ENCODE measurements at regions not wholly inside any gene's neighbourhood (a gene's known extent, or its start where the extent isn't known, plus 50 kb on each side); places are given as distances from the start of the nearest gene placed in this dataset.

GRCh38 chr9:87427851-87428506 is 69.7 kb upstream of the DAPK1 start:
- no peak for DNase-seq

- no peak for DNase-seq
Measured at GRCh38 chr9:87428659-87429058, 69.0 kb upstream of the DAPK1 start.

GRCh38 chr9:87431837-87432236 is 65.8 kb upstream of the DAPK1 start:
- DNase-seq, result no peak

GRCh38 chr9:87433853-87434252 is 63.8 kb upstream of the DAPK1 start:
- DNase-seq, result no peak

- no peak for DNase-seq
Measured at GRCh38 chr9:87434366-87434765, 63.3 kb upstream of the DAPK1 start.

GRCh38 chr9:87435189-87435880 is 62.3 kb upstream of the DAPK1 start:
- DNase-seq, result no peak

GRCh38 chr9:87436716-87437115 is 61.0 kb upstream of the DAPK1 start:
- DNase-seq, result no peak

GRCh38 chr9:87437966-87438365 is 59.7 kb upstream of the DAPK1 start:
- DNase-seq, result no peak

GRCh38 chr9:87441251-87441650 is 56.4 kb upstream of the DAPK1 start:
- DNase-seq, result no peak

- DNase-seq, result no peak
Measured at GRCh38 chr9:87442451-87442850, 55.2 kb upstream of the DAPK1 start.

- DNase-seq, result no peak
Measured at GRCh38 chr9:87443006-87443405, 54.7 kb upstream of the DAPK1 start.

- no peak for DNase-seq
Measured at GRCh38 chr9:87443461-87443860, 54.2 kb upstream of the DAPK1 start.

GRCh38 chr9:87445646-87446045 is 52.0 kb upstream of the DAPK1 start:
- peak; percentile 55 for DNase-seq

GRCh38 chr9:87446527-87446926 is 51.1 kb upstream of the DAPK1 start:
- no peak for DNase-seq

- no peak for DNase-seq
Measured at GRCh38 chr9:87447547-87448432, 49.9 kb upstream of the DAPK1 start.

Measured in activated CD8-positive, alpha-beta memory T cell treated with anti-CD3 and anti-CD28 coated beads for 24 hours (primary cell).